ENCODE measurements at regions not wholly inside any gene's neighbourhood (a gene's known extent, or its start where the extent isn't known, plus 50 kb on each side); places are given as distances from the start of the nearest gene placed in this dataset.
"Not testable (repeated sequence)": the region's sequence is repeated elsewhere in the genome, so short reads cannot be mapped to it uniquely, and the experiment has no call there.

DNA sequence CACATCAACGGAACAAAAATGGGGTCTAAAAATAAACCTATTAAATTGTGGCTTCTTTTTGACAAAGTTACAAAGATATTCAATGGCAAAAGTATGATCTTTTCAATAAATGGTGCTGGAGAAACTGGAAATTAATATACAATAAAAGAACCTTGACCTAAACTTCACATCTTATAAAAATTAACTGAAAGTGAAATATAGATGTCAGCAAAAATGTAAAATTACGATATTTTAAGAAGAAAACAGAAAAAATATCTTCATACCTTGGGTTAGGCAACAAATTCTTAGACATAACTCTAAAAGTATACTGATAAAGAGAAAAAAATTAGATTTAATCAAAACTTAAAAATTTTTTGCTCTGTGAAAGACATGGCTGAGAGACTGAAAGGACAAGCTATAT lies 1909.5 kb upstream of the CDH9 start:
- Histone ChIP-seq H3K9me2 (replicated peaks; ENCODE audit: insufficient read depth, low read length) (no peaks in the 10 kb centered on the region), H3K4me2 (ENCODE audit: low read depth, low read length, poor library complexity, severe bottlenecking) (no peak overlapping the region), H3K79me2 (ENCODE audit: low read length) (no peaks in the 10 kb centered on the region), H3K4me3 (ENCODE audit: low read length) (no peak overlapping the region), H3K4me1 (ENCODE audit: low read length) (no peaks in the 10 kb centered on the region), H3K36me3 (ENCODE audit: insufficient read depth, low read length) (no peaks in the 10 kb centered on the region), H3K9ac (ENCODE audit: low read length) (no peak overlapping the region), H4K20me1 (ENCODE audit: insufficient read depth, low read depth, low read length) (no peaks in the 10 kb centered on the region), H2AFZ (ENCODE audit: low read length) (no peak overlapping the region), H3K27me3 (ENCODE audit: low read length) (no peaks in the 10 kb centered on the region), H3K9me3 (ENCODE audit: low read length) (peaks cover under 1% of the 10 kb centered on the region; the same call in 1 of the 2 replicates), H3K27ac (ENCODE audit: low read length) (no peak overlapping the region)
- no peak for DNase-seq

DNA sequence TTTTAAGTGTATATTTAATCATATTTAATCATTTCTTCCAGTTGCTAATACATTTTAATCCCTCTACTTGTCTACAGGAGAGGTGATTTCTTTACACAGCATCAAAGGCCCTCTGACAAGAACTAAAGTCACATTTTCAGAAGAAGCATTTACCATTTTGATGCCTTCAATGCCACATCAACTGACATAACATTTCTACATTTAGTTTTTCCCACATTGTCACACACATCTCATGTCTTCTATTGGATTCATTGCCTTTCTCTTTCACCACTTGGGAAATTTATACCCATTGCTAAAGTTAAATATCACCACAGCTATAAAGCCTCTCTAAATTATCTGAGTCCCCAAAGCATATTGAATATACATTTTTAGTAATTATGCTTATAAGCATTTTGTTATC lies 1907.5 kb upstream of the CDH9 start:
- Histone ChIP-seq H3K36me3 (ENCODE audit: insufficient read depth, low read length) (no peaks in the 10 kb centered on the region), H3K9me2 (replicated peaks; ENCODE audit: insufficient read depth, low read length) (no peaks in the 10 kb centered on the region), H2AFZ (ENCODE audit: low read length) (no peak overlapping the region), H3K4me2 (ENCODE audit: low read depth, low read length, poor library complexity, severe bottlenecking) (no peak overlapping the region), H3K9ac (ENCODE audit: low read length) (no peak overlapping the region), H3K27me3 (ENCODE audit: low read length) (no peaks in the 10 kb centered on the region), H3K4me3 (ENCODE audit: low read length) (no peak overlapping the region), H4K20me1 (ENCODE audit: insufficient read depth, low read depth, low read length) (no peaks in the 10 kb centered on the region), H3K4me1 (ENCODE audit: low read length) (no peaks in the 10 kb centered on the region), H3K79me2 (ENCODE audit: low read length) (no peaks in the 10 kb centered on the region), H3K27ac (ENCODE audit: low read length) (no peak overlapping the region), H3K9me3 (ENCODE audit: low read length) (peaks cover 6% of the 10 kb centered on the region)
- no peak for DNase-seq

DNA sequence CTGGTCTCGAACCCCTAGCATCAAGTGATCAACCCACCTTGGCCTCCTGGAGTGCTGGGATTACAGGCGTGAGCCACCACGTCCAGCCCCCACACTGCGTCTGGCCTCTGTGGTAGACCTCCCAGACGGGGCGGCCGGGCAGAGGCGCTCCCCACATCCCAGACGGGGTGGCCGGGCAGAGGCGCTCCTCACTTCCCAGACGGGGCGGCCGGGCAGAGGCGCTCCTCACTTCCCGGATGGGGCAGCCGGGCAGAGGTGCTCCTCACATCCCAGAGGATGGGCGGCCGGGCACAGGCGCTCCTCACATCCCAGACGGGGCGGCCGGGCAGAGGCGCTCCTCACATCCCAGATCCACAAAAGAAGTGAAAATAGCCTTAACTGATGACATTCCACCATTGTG lies 1891.0 kb upstream of the CDH9 start:
- not testable (repeated sequence) for H3K9ac ChIP-seq (ENCODE audit: low read length); H3K36me3 ChIP-seq (ENCODE audit: insufficient read depth, low read length); H2AFZ ChIP-seq (ENCODE audit: low read length); H3K4me3 ChIP-seq (ENCODE audit: low read length); DNase-seq; H3K27ac ChIP-seq (ENCODE audit: low read length); H3K9me2 ChIP-seq (replicated peaks; ENCODE audit: insufficient read depth, low read length); H3K4me1 ChIP-seq (ENCODE audit: low read length); H3K9me3 ChIP-seq (ENCODE audit: low read length); H3K27me3 ChIP-seq (ENCODE audit: low read length); H4K20me1 ChIP-seq (ENCODE audit: insufficient read depth, low read depth, low read length); H3K79me2 ChIP-seq (ENCODE audit: low read length); H3K4me2 ChIP-seq (ENCODE audit: low read depth, low read length, poor library complexity, severe bottlenecking)

DNA sequence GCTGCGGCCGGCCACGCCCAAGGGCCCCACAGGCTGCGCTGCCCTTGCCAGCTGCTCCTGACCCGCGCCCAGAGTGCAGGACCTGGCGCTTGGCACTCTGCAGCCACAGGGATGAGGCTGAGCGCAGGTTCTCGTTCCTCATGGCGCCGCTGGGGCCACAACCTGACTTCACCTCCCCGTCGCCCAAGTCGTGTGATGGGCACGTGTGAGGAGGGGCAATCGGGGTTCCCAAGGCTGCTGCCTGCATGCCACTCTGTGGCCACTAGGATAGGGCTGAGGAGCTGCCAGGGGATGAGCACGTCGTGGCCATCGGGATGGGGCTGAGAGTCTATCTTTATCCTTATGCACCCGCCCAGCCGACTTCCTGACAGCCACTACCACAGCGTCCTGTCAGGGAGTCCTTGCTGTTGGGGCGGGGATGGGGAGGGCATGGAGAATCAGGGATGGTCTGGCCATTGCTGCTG lies 1890.0 kb upstream of the CDH9 start:
- not testable (repeated sequence) for H3K9me2 ChIP-seq (replicated peaks; ENCODE audit: insufficient read depth, low read length); H3K4me2 ChIP-seq (ENCODE audit: low read depth, low read length, poor library complexity, severe bottlenecking); H3K4me3 ChIP-seq (ENCODE audit: low read length); H3K27ac ChIP-seq (ENCODE audit: low read length); H4K20me1 ChIP-seq (ENCODE audit: insufficient read depth, low read depth, low read length); H3K36me3 ChIP-seq (ENCODE audit: insufficient read depth, low read length); H3K79me2 ChIP-seq (ENCODE audit: low read length); DNase-seq; H2AFZ ChIP-seq (ENCODE audit: low read length); H3K4me1 ChIP-seq (ENCODE audit: low read length); H3K9me3 ChIP-seq (ENCODE audit: low read length); H3K9ac ChIP-seq (ENCODE audit: low read length); H3K27me3 ChIP-seq (ENCODE audit: low read length)

DNA sequence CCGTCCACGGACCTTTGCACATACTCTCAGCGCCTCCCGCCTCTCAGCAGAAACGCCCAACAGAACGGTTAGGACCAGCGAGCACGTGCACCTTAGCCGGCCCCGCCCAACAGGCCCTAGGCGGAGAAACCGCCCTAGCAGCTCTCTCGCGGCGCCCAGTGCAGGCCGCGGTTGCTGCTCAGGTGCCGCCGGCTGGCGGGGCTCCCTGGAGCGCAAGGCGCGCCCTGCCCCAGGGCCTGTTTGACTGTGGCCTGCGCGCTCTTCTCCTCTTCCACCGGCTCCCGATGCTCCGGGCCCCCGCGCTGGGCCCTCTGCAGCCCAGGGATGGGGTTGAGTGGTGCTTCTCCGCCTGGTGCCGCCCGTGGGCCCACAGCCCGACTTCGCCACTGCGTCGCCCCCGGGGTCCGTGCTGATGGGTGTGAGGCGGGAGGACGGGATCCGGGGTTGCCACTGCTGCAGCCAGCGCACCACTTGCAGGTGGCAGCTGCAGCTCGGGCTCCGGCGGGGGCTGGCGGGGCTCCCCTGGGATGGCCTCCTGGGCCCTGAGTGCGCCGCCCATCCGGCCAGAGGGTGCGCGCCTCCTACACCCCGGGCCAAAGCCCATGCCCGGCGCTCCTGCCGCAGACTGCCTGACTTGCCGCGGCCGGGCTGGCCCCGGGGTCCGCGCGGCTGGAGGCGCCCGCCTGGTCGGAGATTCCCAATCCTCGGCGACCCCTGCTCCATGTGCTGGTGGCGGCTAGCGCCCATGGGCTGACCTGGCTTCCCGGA lies 1889.4 kb upstream of the CDH9 start:
- H3K4me2 ChIP-seq (ENCODE audit: low read depth, low read length, poor library complexity, severe bottlenecking), result no peak overlapping the region
- H3K27ac ChIP-seq (ENCODE audit: low read length), result no peak overlapping the region
- H3K9me3 ChIP-seq (ENCODE audit: low read length), result peaks cover 4% of the 10 kb centered on the region; the same call in 1 of the 2 replicates
- H3K9ac ChIP-seq (ENCODE audit: low read length), result no peak overlapping the region
- no peaks in the 10 kb centered on the region for H4K20me1 ChIP-seq (ENCODE audit: insufficient read depth, low read depth, low read length)
- no peaks in the 10 kb centered on the region for H3K36me3 ChIP-seq (ENCODE audit: insufficient read depth, low read length)
- H2AFZ ChIP-seq (ENCODE audit: low read length), result no peak overlapping the region
- no peaks in the 10 kb centered on the region for H3K79me2 ChIP-seq (ENCODE audit: low read length)
- H3K4me1 ChIP-seq (ENCODE audit: low read length), result no peaks in the 10 kb centered on the region
- no peak overlapping the region for H3K4me3 ChIP-seq (ENCODE audit: low read length)
- no peak for DNase-seq
- H3K27me3 ChIP-seq (ENCODE audit: low read length), result no peaks in the 10 kb centered on the region
- no peaks in the 10 kb centered on the region for H3K9me2 ChIP-seq (replicated peaks; ENCODE audit: insufficient read depth, low read length)

DNA sequence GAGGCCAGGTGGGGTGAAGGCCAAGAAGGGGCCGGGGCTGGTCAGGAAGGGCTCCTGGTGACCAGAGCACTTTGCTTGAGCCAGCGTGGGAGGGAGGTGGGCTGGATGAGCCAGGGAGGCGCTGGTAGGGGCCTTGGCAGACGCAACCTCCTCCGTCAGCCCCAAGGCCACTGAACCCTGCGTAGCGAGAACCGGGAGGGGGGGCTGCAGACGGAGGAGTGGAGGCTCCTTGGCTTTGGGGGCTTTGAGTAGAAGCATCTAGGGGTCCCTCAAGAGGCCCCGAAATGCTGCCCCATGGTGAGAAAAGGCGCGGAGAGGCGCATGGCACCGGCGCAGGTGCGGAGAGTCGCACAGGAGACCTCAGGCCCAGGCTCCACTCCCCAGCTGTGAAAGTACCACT lies 1888.0 kb upstream of the CDH9 start:
- Histone ChIP-seq H3K4me2 (ENCODE audit: low read depth, low read length, poor library complexity, severe bottlenecking) (no peak overlapping the region), H3K4me1 (ENCODE audit: low read length) (no peaks in the 10 kb centered on the region), H3K9me2 (replicated peaks; ENCODE audit: insufficient read depth, low read length) (no peaks in the 10 kb centered on the region), H3K4me3 (ENCODE audit: low read length) (no peak overlapping the region), H4K20me1 (ENCODE audit: insufficient read depth, low read depth, low read length) (no peaks in the 10 kb centered on the region), H3K9ac (ENCODE audit: low read length) (no peak overlapping the region), H3K9me3 (ENCODE audit: low read length) (peaks cover 9% of the 10 kb centered on the region), H3K79me2 (ENCODE audit: low read length) (no peaks in the 10 kb centered on the region), H2AFZ (ENCODE audit: low read length) (no peak overlapping the region), H3K27ac (ENCODE audit: low read length) (no peak overlapping the region), H3K27me3 (ENCODE audit: low read length) (no peaks in the 10 kb centered on the region), H3K36me3 (ENCODE audit: insufficient read depth, low read length) (no peaks in the 10 kb centered on the region)
- DNase-seq, result no peak

DNA sequence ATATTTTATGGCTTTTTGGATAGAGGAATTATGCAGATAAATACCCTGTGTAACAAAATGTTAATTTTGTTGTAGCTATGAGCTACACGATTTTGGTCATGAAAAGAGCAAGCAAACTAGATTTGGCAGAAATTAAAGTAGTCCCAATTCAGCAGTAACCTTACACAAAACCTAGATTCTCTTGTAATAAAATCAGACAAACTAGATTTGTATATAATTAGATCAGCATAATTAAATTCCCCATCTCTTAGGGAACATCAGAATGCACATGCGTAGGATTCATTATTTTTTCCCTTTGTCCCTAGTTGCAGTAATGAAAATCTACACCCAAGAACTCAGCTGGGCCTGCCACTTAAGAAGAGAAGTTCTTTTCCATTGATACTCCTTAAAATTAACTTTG lies 1879.2 kb upstream of the CDH9 start:
- Histone ChIP-seq H3K27me3 (ENCODE audit: low read length) (no peaks in the 10 kb centered on the region), H3K4me2 (ENCODE audit: low read depth, low read length, poor library complexity, severe bottlenecking) (no peak overlapping the region), H3K36me3 (ENCODE audit: insufficient read depth, low read length) (no peaks in the 10 kb centered on the region), H3K9ac (ENCODE audit: low read length) (no peak overlapping the region), H3K9me3 (ENCODE audit: low read length) (peaks cover 24% of the 10 kb centered on the region), H3K4me3 (ENCODE audit: low read length) (no peak overlapping the region), H3K27ac (ENCODE audit: low read length) (no peak overlapping the region), H3K9me2 (replicated peaks; ENCODE audit: insufficient read depth, low read length) (no peaks in the 10 kb centered on the region), H4K20me1 (ENCODE audit: insufficient read depth, low read depth, low read length) (no peaks in the 10 kb centered on the region), H3K4me1 (ENCODE audit: low read length) (no peaks in the 10 kb centered on the region), H3K79me2 (ENCODE audit: low read length) (no peaks in the 10 kb centered on the region), H2AFZ (ENCODE audit: low read length) (no peak overlapping the region)
- no peak for DNase-seq

DNA sequence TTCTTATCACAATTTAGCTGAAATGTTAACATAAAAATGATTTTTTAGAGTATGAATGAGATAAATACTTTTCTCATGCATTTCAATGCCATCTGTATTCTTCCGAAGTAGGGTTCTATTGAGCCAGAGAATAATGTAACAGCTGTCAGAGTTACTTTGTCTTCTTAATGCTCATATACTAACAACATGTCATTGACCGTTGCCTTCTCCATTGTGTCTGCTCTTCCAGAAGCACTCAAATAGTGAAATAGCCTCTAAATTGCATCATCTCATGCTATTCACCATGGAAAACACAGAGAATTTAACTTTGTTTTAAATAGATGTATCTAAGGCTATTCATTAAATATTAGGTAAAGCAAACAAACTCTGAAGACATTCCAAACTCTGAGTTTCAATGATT lies 1875.9 kb upstream of the CDH9 start:
- no peak overlapping the region for H3K27ac ChIP-seq (ENCODE audit: low read length)
- no peak overlapping the region for H3K4me3 ChIP-seq (ENCODE audit: low read length)
- no peak for DNase-seq
- H3K9ac ChIP-seq (ENCODE audit: low read length), result no peak overlapping the region
- H3K36me3 ChIP-seq (ENCODE audit: insufficient read depth, low read length), result no peaks in the 10 kb centered on the region
- H2AFZ ChIP-seq (ENCODE audit: low read length), result no peak overlapping the region
- no peaks in the 10 kb centered on the region for H3K4me1 ChIP-seq (ENCODE audit: low read length)
- no peaks in the 10 kb centered on the region for H3K9me2 ChIP-seq (replicated peaks; ENCODE audit: insufficient read depth, low read length)
- no peaks in the 10 kb centered on the region for H3K27me3 ChIP-seq (ENCODE audit: low read length)
- no peaks in the 10 kb centered on the region for H3K79me2 ChIP-seq (ENCODE audit: low read length)
- peaks cover 13% of the 10 kb centered on the region; the same call in 1 of the 2 replicates for H3K9me3 ChIP-seq (ENCODE audit: low read length)
- no peaks in the 10 kb centered on the region for H4K20me1 ChIP-seq (ENCODE audit: insufficient read depth, low read depth, low read length)
- no peak overlapping the region for H3K4me2 ChIP-seq (ENCODE audit: low read depth, low read length, poor library complexity, severe bottlenecking)

Data from Karpas-422 (cell line).